ENCODE measurements at regions not wholly inside any gene's neighbourhood (a gene's known extent, or its start where the extent isn't known, plus 50 kb on each side); places are given as distances from the start of the nearest gene placed in this dataset.

- no peak for DNase-seq
These were observed 242.9 kb upstream of the PLEKHG7 start for GRCh38 chr12:92459850-92460249.

- no peak for DNase-seq
These were observed 243.8 kb upstream of the PLEKHG7 start for GRCh38 chr12:92458996-92459395.

GRCh38 chr12:92457458-92458180 is 245.2 kb upstream of the PLEKHG7 start:
- DNase-seq = no peak

- no peak for DNase-seq
These were observed 250.0 kb upstream of the PLEKHG7 start for GRCh38 chr12:92452763-92453162.

- DNase-seq = no peak
These were observed 256.7 kb upstream of the PLEKHG7 start for GRCh38 chr12:92446083-92446460.

GRCh38 chr12:92445253-92446082 is 257.3 kb upstream of the PLEKHG7 start:
- DNase-seq = no peak

- no peak for DNase-seq
These were observed 258.0 kb upstream of the PLEKHG7 start for GRCh38 chr12:92444763-92445162.

- DNase-seq = no peak
These were observed 260.0 kb upstream of the PLEKHG7 start for GRCh38 chr12:92442782-92443181.

GRCh38 chr12:92440072-92440471 is 262.7 kb upstream of the PLEKHG7 start:
- DNase-seq = no peak

GRCh38 chr12:92439420-92439805 is 263.4 kb upstream of the PLEKHG7 start:
- DNase-seq = no peak

- DNase-seq = no peak
These were observed 264.0 kb upstream of the PLEKHG7 start for GRCh38 chr12:92438641-92439419.

GRCh38 chr12:92437452-92437851 is 265.3 kb upstream of the PLEKHG7 start:
- no peak for DNase-seq

GRCh38 chr12:92436856-92437255 is 265.9 kb upstream of the PLEKHG7 start:
- no peak for DNase-seq

- DNase-seq = no peak
These were observed 268.2 kb upstream of the PLEKHG7 start for GRCh38 chr12:92434607-92435025.

- no peak for DNase-seq
These were observed 269.9 kb upstream of the PLEKHG7 start for GRCh38 chr12:92432724-92433441.

- DNase-seq = no peak
These were observed 271.6 kb upstream of the PLEKHG7 start for GRCh38 chr12:92431146-92431545.

GRCh38 chr12:92426332-92426731 is 276.5 kb upstream of the PLEKHG7 start:
- no peak for DNase-seq

GRCh38 chr12:92425165-92425564 is 277.6 kb upstream of the PLEKHG7 start:
- no peak for DNase-seq

GRCh38 chr12:92424338-92424737 is 278.5 kb upstream of the PLEKHG7 start:
- no peak for DNase-seq

- peak; percentile 34 for DNase-seq
These were observed 276.1 kb upstream of the BTG1 start for GRCh38 chr12:92421701-92422100.

- DNase-seq = no peak
These were observed 275.4 kb upstream of the BTG1 start for GRCh38 chr12:92421042-92421441.

GRCh38 chr12:92419201-92419600 is 273.6 kb upstream of the BTG1 start:
- DNase-seq = no peak

GRCh38 chr12:92418381-92418780 is 272.7 kb upstream of the BTG1 start:
- DNase-seq = no peak
